Neural cell (in vitro differentiated cells): ENCODE measurements at regions not wholly inside any gene's neighbourhood (a gene's known extent, or its start where the extent isn't known, plus 50 kb on each side); places are given as distances from the start of the nearest gene placed in this dataset.

ENCODE experiments used
- H2AFZ ChIP-seq: fragments of 200-600, 300-800 bp; sonication (generic), shearing (Covaris generic); 2 replicates; pipeline ENCODE4 v1.6.0; 2014; ENCODE audit warnings: low read depth, mild to moderate bottlenecking, antibody characterized with exemption, low read length, moderate library complexity
- H3F3A ChIP-seq: fragments of 200-600 bp; shearing (Covaris generic); 2 replicates; pipeline ENCODE4 v1.6.1; 2016; ENCODE audit warnings: mild to moderate bottlenecking, moderate library complexity, mixed read lengths, antibody characterized with exemption, low read length; ENCODE audit not compliant: insufficient read depth, poor library complexity, severe bottlenecking
- H3K27ac ChIP-seq: fragments of 200-600, 300-800 bp; sonication (generic), shearing (Covaris generic); 2 replicates; pipeline ENCODE4 v1.5.1; 2014; ENCODE audit warnings: mild to moderate bottlenecking, low read length, moderate library complexity
- H3K27me3 ChIP-seq: fragments of 300-800, 200-600 bp; sonication (generic), shearing (Covaris generic); 2 replicates; pipeline ENCODE4 v1.6.0; 2014; ENCODE audit warnings: mild to moderate bottlenecking, low read depth, low read length, moderate library complexity; ENCODE audit not compliant: insufficient read depth
- H3K36me3 ChIP-seq: fragments of 300-800, 200-600 bp; sonication (generic), shearing (Covaris generic); 2 replicates; pipeline ENCODE4 v1.5.1; 2014; ENCODE audit warnings: mild to moderate bottlenecking, antibody characterized with exemption, low read length, moderate library complexity; ENCODE audit not compliant: insufficient read depth
- H3K4me2 ChIP-seq: fragments of 300-800, 200-600 bp; sonication (generic), shearing (Covaris generic); 2 replicates; pipeline ENCODE4 v1.6.0; 2014; ENCODE audit warnings: mild to moderate bottlenecking, low read length
- H3K4me3 ChIP-seq: fragments of 300-800, 200-600 bp; sonication (generic), shearing (Covaris generic); 2 replicates; pipeline ENCODE4 v1.5.1; 2014; ENCODE audit warnings: mild to moderate bottlenecking, low read length, moderate library complexity
- H3K79me2 ChIP-seq: fragments of 200-600 bp; shearing (Covaris generic); replicated peaks from 2 replicates; pipeline ENCODE4 v1.6.0; 2014; ENCODE audit warnings: mild to moderate bottlenecking, low read length, moderate library complexity; ENCODE audit not compliant: insufficient read depth
- H3K9ac ChIP-seq: fragments of 300-800, 200-600 bp; sonication (generic), shearing (Covaris generic); 2 replicates; pipeline ENCODE4 v1.6.1; 2016; ENCODE audit warnings: mild to moderate bottlenecking, low read length, mixed read lengths
- H3K9me2 ChIP-seq: fragments of 200-600 bp; shearing (Covaris generic); 2 replicates; pipeline ENCODE4 v1.6.1; 2016; ENCODE audit warnings: mild to moderate bottlenecking, low read length, mixed read lengths; ENCODE audit not compliant: insufficient read depth
- H3K9me3 ChIP-seq: fragments of 200-600, 300-800 bp; sonication (generic), shearing (Covaris generic); 2 replicates; pipeline ENCODE4 v1.6.1; 2016; ENCODE audit warnings: mild to moderate bottlenecking, mixed run types, low read length, moderate library complexity, mixed read lengths
- H4K20me1 ChIP-seq: fragments of 200-600 bp; shearing (Covaris generic); 2 replicates; pipeline ENCODE4 v1.6.1; 2016; ENCODE audit warnings: mild to moderate bottlenecking, mixed run types; ENCODE audit not compliant: insufficient read depth
- CTCF ChIP-seq: fragments of 450-650 bp; IDR thresholded peaks from 2 replicates; pipeline ENCODE4 v1.5.1; 2014; ENCODE audit warnings: antibody characterized with exemption, mild to moderate bottlenecking, moderate library complexity; ENCODE audit not compliant: poor library complexity, severe bottlenecking
- EP300 ChIP-seq: fragments of 450-650 bp; conservative IDR thresholded peaks from 2 replicates; pipeline ENCODE4 v1.6.1; 2014; ENCODE audit warnings: antibody characterized with exemption, mild to moderate bottlenecking, moderate library complexity; ENCODE audit not compliant: poor library complexity, severe bottlenecking
- EZH2 ChIP-seq: fragments of 200-600, 300-800 bp; shearing (Covaris generic), sonication (generic); IDR thresholded peaks from 2 replicates; pipeline ENCODE4 v1.6.1; 2014; ENCODE audit warnings: antibody characterized with exemption, low read length, borderline replicate concordance, mild to moderate bottlenecking; ENCODE audit not compliant: insufficient read depth, poor library complexity, severe bottlenecking
- MXI1 ChIP-seq: fragments of 450-650 bp; conservative IDR thresholded peaks from 2 replicates; pipeline ENCODE4 v1.6.1; 2014; ENCODE audit warnings: antibody characterized with exemption, mild to moderate bottlenecking; ENCODE audit not compliant: poor library complexity, severe bottlenecking
- POLR2AphosphoS5 ChIP-seq: IDR thresholded peaks from 2 replicates; pipeline ENCODE4 v1.6.1; 2012
- RAD21 ChIP-seq: fragments of 450-650 bp; conservative IDR thresholded peaks from 2 replicates; pipeline ENCODE4 v1.6.1; 2014; ENCODE audit warnings: antibody characterized with exemption, mild to moderate bottlenecking, moderate library complexity
- REST ChIP-seq: IDR thresholded peaks from 2 replicates; pipeline ENCODE4 v1.6.1; 2012; ENCODE audit warnings: borderline replicate concordance
- SMC3 ChIP-seq: fragments of 450-650 bp; conservative IDR thresholded peaks from 2 replicates; pipeline ENCODE4 v1.6.1; 2014; ENCODE audit warnings: antibody characterized with exemption, mild to moderate bottlenecking, moderate library complexity; ENCODE audit not compliant: poor library complexity
- TAF1 ChIP-seq: IDR thresholded peaks from 2 replicates; pipeline ENCODE4 v1.6.1; 2012; ENCODE audit warnings: low read depth

- TF ChIP-seq SMC3 (no peak), POLR2AphosphoS5 (no peak), MXI1 (no peak), EZH2 (no peak), EP300 (no peak), REST (no peak), RAD21 (no peak)
- Histone ChIP-seq H3K79me2 (no peaks in the 10 kb centered on the region), H2AFZ (no peak overlapping the region), H3K4me3 (no peak overlapping the region), H3F3A (no peaks in the 10 kb centered on the region), H3K36me3 (no peaks in the 10 kb centered on the region), H3K9ac (no peak overlapping the region), H3K9me3 (no peaks in the 10 kb centered on the region), H4K20me1 (no peaks in the 10 kb centered on the region), H3K27ac (no peak overlapping the region), H3K4me2 (no peak overlapping the region), H3K27me3 (no peaks in the 10 kb centered on the region), H3K9me2 (no peaks in the 10 kb centered on the region)
These were observed 464.9 kb upstream of the RBMS3 start for GRCh38 chr3:28816017-28816416.

- Histone ChIP-seq H3K4me3 (no peak overlapping the region), H3K9ac (no peak overlapping the region), H3K9me3 (no peaks in the 10 kb centered on the region), H3K4me2 (no peak overlapping the region), H3K9me2 (no peaks in the 10 kb centered on the region), H3K36me3 (no peaks in the 10 kb centered on the region), H3K27ac (no peak overlapping the region), H3F3A (no peaks in the 10 kb centered on the region), H4K20me1 (no peaks in the 10 kb centered on the region), H3K79me2 (no peaks in the 10 kb centered on the region), H3K27me3 (no peaks in the 10 kb centered on the region), H2AFZ (no peak overlapping the region)
- TF ChIP-seq MXI1: no peak
- no peak for TF ChIP-seq SMC3
- no peak for TF ChIP-seq RAD21
- no peak for TF ChIP-seq POLR2AphosphoS5
- TF ChIP-seq EZH2: no peak
- TF ChIP-seq TAF1: no peak
- TF ChIP-seq CTCF: no peak
- TF ChIP-seq EP300: no peak
- no peak for TF ChIP-seq REST
These were observed 456.6 kb upstream of the RBMS3 start for GRCh38 chr3:28824316-28824715.
